GM19395 (cell line): ENCODE measurements at regions not wholly inside any gene's neighbourhood (a gene's known extent, or its start where the extent isn't known, plus 50 kb on each side); places are given as distances from the start of the nearest gene placed in this dataset.
"Not testable (repeated sequence)": the region's sequence is repeated elsewhere in the genome, so short reads cannot be mapped to it uniquely, and the experiment has no call there.

Experiments
- ATAC-seq: cut with Tn5 transposase; IDR thresholded peaks from one replicate; pipeline ENCODE4 v1.9.1; 2021; ENCODE audit warnings: mild to moderate bottlenecking, moderate library complexity; ENCODE audit not compliant: unreplicated experiment

DNA sequence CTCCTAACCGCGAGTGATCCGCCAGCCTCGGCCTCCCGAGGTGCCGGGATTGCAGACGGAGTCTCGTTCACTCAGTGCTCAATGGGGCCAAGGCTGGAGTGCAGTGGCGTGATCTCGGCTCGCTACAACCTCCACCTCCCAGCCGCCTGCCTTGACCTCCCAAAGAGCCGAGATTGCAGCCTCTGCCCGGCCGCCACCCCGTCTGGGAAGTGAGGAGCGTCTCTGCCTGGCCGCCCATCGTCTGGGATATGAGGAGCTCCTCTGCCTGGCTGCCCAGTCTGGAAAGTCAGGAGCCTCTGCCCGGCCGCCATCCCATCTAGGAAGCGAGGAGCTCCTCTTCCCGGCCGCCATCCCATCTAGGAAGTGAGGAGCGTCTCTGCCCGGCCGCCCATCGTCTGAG, 58.8 kb upstream of the ANKRD30BL start:
- ATAC-seq, result not testable (repeated sequence)

DNA sequence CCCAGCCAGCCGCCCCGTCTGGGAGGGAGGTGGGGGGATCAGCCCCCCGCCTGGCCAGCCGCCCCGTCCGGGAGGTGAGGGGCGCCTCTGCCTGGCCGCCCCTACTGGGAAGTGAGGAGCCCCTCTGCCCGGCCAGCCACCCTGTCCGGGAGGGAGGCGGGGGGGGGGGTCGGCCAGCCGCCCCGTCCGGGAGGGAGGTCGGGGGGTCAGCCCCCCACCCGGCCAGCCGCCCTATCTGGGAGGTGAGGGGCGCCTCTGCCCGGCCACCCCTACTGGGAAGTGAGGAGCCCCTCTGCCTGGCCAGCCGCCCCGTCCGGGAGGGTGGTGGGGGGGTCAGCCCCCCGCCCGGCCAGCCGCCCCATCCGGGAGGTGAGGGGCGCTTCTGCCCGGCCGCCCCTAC, 60.1 kb upstream of the ANKRD30BL start:
- ATAC-seq, result not testable (repeated sequence)

DNA sequence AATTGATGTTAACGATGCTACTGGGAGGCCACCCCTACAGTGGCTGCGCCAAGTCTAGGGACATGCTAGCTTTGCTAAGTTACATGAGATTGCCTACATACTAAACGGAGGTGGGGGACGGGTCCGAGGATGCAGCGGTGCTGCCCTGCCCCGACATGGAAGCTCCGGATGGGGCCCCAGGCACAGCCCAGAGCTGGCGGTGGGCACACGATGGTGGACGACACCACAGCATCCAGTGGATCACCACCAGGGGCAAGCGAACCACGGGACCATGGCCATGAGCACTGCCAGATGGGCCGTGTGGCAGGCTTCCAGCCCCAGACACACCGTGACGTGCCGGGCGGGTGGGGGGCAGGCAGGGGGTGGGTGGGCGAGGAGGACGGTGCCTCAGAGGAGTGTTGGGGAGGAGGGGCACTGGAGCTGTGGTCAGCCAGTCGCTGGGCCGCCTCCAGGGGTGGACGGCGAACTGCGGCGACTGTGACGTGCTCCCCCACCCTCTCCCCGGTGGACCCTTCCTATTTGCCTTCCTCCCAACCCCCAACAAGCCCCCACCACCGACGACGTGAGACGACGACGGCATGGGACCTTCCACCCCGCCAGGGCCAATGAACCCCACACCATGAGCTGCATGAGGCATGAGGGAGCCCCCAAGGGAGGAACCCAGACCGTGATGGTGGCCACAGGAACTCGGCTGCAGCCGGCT, 90.6 kb upstream of the ANKRD30BL start:
- ATAC-seq, result no peak

DNA sequence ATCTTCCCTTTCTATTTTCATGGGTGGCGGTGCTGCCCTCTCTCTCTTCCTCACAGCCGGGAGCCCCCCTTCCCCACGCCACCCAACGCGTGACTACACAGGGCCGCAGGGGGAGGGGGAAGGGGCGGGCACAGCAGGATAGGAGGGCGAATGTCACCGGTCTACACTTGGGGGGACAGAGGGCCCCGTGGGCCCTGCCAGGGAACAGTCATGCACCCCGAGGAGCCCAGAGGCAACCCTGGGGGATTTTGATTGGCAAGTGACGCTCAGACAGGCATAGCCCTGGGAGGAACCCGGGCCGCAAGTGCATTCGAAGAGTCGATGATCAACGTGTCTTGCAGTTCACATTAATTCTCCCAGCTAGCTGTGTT, 91.1 kb upstream of the ANKRD30BL start:
- no peak for ATAC-seq

DNA sequence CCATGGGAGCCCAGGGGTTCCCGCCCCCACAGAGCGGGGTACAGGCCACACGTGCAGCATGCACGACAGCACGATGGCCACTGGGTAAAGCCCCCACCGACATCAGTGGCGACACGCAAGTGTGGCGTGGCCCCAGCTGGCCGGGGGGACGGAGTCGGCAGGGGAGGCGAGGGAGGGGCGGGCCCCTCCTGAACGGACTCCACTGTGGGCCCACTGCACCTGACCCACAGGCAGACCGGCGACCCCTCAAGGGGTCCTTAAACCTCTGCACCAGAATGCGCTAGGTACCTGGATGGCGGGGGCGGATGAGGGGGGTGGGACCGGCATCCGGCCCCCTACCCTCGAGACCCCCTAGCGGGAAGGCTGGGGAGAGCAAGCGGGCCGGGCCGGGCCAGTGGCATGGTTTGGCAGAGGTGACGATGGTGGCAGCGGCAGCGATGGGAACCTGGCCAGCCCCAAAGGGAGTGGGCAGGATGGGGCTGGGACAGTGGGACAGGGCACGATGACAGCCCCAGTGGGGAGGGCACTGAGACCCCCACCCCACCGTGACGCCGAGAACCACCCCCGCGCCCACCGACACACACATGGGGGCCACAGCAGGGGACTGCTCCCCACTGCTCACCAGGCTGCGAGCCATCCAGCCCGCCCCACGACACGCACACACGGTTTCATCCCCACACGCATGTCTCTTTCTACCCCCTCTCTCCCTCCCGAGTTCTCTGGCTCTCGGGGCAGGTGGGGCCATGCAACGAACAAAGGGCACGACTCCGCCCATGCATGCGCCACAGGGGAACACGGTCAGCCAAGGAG, 91.9 kb upstream of the ANKRD30BL start:
- ATAC-seq, result no peak

DNA sequence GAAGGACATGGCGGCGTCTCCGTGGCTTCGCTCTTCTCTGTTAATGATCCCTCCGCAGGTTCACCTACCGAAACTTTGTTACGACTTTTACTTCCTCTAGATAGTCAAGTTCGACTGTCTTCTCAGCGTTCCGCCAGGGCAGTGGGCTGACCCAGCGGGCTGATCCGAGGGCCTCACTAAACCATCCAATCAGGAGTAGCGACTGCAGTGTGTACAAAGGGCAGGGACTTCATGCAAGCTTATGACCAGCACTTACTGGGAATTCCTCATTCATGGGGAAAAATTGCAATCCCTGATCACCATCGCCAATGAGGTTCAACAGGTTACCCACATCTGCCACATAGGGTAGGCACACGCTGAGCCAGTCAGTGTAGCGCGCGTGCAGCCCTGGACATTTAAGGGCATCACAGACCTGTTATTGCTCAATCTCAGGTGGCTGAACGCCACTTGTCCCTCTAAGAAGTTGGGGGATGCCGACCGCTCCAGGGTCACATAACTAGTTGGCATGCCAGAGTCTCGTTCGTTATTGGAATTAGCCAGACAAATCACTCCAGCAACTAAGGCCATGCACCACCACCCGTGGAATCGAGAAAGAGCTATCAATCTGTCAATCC, 92.7 kb upstream of the ANKRD30BL start:
- not testable (repeated sequence) for ATAC-seq

DNA sequence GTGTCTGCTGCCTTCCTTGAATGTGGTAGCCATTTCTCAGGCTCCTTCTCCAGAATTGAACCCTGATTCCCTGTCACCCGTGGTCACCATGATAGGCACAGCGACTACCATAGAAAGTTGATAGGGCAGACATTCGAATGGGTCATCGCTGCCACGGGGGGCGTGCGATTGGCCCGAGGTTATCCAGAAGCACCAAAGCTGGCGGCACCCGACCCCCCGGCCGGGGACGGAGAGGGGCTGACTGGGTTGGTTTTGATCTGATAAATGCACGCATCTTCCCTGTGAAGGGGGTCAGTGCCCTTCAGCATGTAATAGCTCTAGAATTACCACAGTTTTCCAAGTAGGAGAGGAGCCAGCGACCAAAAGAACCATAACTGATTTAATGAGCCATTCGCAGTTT, 94.0 kb upstream of the ANKRD30BL start:
- ATAC-seq, result no peak

DNA sequence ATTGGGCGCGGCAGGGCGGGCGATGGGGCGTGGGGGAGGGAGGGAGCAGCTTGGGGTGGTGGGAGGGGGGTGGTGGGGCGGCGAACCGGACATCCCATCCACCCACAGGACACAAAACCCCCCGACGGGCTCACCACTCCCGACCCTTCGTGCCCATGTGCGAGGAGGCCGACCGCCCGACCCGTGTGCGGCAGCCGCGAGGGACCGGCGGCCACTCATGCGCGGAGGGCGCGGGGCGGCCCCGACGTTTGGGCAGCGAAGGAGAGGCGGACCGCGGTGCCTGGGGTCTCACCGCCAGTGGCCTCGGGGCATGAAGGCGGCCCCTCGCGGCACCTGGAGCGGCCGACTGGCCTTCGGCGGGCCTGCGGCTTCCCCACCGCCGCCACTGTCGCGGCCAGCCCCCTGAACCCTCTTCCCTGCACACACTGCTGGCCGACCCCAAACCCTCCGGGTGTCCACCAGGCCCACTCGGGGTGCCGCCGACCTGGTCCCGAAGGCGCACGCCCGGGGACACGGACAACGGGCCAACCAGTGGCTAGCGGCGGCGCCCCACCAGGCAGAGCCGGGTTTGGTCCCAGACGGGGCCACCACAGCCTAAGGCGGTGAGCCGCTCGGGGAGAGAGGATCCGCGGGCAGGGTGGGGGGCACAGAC, 94.6 kb upstream of the ANKRD30BL start:
- no peak for ATAC-seq

DNA sequence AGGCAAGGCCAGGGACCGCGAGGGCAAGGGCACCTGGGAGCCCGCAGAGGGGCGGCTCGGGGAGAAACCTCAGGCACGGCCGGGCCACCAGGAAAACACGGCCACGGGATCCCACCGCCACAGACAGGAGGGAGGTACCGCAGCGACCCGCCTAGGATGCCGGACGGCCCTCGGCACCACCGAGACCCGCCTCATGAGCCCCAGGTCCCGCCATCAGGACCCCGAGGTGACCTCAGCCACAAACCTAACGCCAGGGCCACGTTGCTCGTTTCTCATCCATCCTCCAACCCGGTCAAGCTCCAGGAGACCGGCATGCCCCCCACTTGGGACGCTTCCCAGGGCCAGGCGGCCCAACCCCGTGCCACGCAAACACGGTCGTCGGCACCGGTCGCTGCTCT, 95.2 kb upstream of the ANKRD30BL start:
- ATAC-seq, result not testable (repeated sequence)

DNA sequence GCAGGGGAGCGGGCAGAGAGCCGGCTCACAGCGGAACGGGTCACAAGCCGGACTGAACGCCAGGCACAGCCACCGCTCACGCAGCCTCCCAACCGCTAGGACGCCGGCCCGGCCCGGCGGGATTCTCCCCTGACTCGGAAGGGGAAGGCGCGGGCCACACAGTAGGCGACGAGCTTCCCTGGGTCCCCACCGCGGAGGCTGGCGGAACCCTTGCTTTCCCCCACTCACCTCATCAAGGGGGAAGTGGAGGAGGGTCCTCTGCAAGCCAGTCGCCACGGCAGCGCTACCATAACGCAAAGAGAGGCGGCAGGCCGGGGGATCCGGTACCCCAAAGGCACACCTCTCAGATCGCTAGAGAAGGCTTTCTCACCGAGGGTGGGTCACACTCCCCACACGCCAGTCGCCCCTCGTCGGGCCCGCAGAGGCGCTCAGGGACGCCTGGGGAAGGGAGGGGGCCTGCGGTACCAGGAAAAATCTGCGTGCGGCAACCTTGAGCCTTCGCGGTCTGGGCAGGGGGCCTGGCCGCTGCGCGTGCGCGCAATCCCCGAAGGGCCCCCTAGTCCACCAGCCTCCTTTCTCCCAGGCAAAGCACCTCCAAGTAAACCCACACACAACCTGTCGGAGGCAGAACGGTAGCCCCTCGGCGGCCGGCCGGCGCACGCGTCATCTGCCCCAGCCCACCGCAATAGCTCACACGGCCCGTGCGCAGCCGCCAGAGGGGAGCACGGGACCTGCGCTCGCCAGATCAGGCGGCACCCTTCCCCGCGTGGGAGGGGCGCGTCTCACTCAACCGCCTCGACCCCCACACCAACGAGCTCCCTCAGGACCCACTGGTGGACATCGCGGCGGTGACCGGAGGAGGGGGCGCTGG, 95.8 kb upstream of the ANKRD30BL start:
- not testable (repeated sequence) for ATAC-seq

DNA sequence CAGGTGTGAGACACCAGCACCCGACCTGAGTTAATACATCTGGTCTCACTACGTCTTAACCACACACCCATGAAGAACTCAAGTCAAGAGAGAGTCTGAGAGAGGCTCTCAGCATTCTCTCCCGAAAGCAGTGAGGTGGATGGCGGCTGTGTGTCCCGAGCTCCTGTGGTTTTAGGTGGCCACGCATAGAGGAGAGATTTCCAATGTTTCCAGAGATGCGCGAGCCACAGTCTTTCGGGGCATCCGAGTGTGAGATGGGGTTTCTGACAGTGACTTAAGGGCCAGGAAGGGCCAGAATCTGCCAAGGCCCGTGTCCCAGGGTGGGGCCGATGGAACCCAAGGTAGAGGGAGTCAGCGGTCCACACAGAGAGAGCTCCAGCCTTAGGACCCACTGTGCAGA, 97.5 kb upstream of the ANKRD30BL start:
- ATAC-seq, result not testable (repeated sequence)

DNA sequence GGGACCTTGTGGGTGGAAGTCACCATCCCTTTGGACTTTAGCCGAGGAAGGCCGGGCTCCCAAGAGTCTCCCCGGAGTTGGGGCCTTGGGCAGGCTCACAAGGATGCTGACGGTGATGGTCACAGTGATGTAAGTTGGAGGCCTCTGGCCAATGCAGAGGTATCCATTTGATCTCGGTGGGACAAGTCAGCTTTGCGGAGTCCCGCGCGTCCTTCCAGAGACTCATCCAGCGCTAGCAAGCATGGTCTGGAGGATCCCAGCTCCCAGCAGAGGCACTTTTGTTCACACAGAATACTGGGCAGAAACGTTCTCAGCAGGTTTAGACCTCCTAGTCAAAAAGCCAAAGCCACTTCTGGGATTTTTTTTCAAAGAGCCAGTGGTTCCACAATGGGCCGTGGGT, 103.8 kb upstream of the ANKRD30BL start:
- ATAC-seq, result not testable (repeated sequence)

DNA sequence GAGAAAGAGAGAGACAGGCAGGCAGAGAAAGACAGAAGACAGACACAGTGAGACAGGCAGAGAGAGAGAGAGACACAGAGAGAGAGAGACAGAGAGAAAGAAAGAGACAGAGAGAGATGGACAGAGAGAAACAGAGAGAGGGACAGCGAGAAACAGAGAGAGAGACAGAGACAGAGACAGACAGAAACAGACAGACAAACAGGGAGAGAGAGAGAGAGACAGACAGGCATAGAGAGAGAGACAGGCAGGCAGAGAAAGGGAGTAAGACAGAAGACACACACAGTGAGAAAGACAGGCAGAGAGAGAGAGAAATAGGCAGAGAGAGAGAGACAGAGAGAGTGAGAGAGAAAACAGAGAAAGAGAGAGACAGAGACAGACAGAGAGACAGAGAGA, 105.3 kb upstream of the ANKRD30BL start:
- ATAC-seq, result no peak

DNA sequence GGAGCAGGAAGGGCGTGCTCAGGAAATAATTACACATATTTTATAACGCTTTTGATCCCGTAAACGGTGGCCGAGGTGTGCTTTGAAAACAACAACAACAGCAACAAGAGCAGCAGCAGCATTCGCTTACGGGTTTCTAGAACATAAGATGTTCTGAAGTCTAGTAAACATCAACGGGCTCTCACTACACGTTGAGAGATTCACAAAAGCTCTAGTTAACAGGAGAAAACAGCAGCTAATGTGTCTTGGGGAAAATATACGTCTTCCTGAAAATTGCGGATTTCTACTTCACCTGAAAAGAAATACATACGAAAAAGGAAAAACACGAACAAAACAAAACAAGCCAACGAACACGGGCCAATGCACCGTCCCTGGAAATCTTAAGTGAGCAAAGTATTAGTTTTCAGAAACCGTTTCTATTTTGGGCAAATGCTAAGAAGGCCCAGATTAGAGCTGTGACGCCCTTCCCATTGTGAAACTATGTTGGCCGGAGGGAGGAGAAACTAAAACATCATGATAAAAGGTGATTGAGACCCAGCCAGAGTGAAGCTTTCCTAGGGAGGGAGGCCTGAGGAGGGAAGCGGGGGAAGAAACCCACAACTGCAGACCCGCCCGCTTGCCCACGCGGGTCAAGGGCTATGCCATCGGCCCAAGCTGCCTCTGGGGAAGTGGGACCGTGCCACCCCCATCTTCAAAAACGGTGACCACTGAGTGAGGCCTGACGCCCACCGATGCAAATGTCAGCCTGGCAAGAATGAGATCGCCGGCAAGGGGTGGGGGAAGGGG, 105.9 kb upstream of the ANKRD30BL start:
- ATAC-seq, result not testable (repeated sequence)

DNA sequence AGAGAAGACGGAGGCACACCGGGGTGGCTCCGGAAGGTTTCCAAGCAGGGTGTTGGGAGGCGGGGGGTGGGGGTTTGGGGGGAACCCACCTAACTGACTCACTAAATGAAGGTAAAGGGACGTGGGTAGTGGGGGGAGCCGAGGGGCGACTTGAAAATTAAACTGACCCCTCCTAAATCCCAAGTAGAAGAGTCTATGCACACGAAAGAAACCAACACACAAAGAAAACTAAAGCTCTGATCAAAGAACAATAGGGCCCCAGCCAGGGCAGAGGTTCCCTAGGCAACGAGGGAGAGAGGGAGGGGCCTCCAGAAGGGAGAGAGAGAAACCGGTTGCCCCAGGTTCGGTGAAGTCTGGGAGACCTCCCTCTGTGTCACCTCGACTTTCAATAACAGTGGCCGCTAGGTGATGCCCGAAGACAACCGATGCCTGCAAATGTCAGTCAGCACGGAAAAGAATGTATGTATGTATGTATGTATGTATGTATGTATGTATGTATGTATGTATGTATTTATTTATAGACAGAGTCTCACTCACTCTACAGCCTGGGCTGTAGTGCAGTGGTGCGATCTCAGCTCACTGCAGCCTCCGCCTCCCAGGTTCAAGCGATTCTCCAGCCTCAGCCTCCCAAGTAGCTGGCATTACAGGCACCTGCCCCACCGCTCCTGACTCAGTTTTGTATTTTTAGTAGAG, 106.7 kb upstream of the ANKRD30BL start:
- not testable (repeated sequence) for ATAC-seq

DNA sequence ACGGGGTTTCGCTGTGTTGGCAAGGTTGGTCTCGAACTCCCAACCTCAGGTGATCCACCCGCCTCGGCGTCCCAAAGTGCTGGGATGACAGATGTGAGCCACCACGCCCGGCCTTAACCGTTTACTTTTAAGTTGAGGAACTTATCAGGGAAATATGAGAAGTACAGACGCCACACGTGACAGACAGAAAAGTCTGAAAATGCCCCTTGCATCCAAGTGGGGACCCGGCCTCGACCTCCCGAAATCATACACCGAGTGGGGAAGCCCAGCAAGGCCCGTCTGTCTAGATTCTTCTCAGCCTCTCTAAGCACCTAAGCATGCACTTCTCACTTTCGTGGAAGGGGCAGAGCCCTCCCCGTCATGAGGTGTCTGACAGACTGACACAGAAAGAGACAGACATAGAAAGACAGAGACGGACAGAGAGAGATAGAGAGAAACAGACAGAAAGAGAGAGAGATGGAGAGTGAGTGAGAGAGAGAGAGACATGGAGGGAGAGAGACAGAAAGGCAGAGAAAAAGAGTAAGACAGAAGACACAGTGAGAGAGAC, 107.3 kb upstream of the ANKRD30BL start:
- no peak for ATAC-seq

DNA sequence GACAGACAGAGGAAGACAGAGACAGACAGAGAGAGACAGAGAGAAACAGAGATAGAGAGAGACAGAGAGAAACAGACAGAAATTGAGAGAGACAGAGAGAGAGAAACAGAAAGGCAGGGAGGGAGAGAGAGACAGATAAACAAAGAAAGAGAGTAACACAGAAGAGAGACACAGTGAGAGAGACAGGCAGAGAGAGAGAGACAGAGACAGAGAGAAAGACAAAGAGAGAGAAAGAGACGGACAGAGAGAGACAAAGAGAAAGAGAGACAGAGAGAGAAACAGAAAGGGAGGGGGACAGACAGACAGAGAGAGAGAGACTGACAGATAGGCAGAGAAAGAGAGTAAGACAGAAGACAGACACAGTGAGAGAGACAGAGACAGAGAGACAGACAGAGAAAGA, 108.5 kb upstream of the ANKRD30BL start:
- no peak for ATAC-seq

DNA sequence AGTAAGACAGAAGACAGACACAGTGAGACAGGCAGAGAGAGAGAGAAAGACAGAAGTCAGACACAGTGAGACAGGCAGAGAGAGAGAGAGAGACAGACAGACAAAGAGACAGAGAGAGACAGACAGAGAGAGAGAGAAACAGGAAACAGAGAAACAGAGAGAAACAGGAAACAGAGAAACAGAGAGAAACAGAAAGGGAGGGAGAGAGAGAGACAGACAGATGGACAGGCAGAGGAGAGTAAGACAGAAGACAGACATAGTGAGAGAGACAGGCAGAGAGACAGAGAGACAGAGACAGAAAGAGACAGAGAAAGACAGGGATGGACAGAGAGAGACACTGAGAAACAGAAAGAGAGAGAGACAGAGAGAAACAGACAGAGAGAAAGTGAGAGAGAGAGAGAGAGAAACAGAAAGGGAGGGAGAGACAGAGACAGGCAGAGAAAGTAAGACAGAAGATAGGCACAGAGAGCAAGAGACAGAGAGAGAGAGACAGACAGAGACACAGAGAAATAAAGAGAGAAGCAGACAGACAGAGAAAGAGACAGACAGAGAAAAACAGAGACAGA, 109.3 kb upstream of the ANKRD30BL start:
- ATAC-seq, result no peak
